GM20000 (cell line): ENCODE measurements at regions not wholly inside any gene's neighbourhood (a gene's known extent, or its start where the extent isn't known, plus 50 kb on each side); places are given as distances from the start of the nearest gene placed in this dataset.

Source experiments
- DNase-seq: peaks from one replicate; pipeline ENCODE4 v3.0.0; 2012; ENCODE audit warnings: low spot score
- CTCF ChIP-seq: IDR thresholded peaks from 2 replicates; pipeline ENCODE4 v1.5.1; 2012; ENCODE audit warnings: mild to moderate bottlenecking, control low read depth; ENCODE audit errors: extremely low read depth, missing control alignments

GRCh38 chr3:78076379-78076778, 1036.5 kb downstream of the ROBO2 start:
- no peak for TF ChIP-seq CTCF
- no peak for DNase-seq

- no peak for DNase-seq
- TF ChIP-seq CTCF = no peak
Measured at GRCh38 chr3:78077178-78077577, 1037.3 kb downstream of the ROBO2 start.

GRCh38 chr3:78077842-78078241, 1037.9 kb downstream of the ROBO2 start:
- no peak for TF ChIP-seq CTCF
- no peak for DNase-seq

- DNase-seq = no peak
- no peak for TF ChIP-seq CTCF
Measured at GRCh38 chr3:78079514-78079913, 1039.6 kb downstream of the ROBO2 start.

- TF ChIP-seq CTCF = no peak
- no peak for DNase-seq
Measured at GRCh38 chr3:78086150-78086549, 1046.3 kb downstream of the ROBO2 start.

- no peak for DNase-seq
- TF ChIP-seq CTCF = no peak
Measured at GRCh38 chr3:78087134-78087533, 1047.2 kb downstream of the ROBO2 start.

DNA sequence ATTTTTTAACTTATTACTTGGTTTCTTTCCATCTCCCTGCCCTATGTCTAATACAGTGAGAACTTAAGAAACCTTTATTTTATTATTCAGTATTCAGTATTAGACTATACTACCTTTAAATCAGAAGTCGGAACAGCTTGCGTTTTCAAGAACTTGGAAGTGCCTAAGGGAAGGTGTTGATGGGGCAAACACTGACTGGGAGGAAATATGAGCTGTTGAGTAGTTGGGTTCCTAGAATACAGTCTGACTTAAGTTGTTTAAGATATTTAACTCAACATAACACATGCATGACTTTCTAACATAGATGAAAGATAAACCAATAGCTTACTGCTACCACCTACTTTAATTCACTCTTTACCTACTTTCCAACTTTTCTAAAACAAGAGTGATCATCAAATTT, 1048.1 kb downstream of the ROBO2 start:
- DNase-seq = no peak
- no peak for TF ChIP-seq CTCF
